GM18498 (cell line): ENCODE measurements at regions not wholly inside any gene's neighbourhood (a gene's known extent, or its start where the extent isn't known, plus 50 kb on each side); places are given as distances from the start of the nearest gene placed in this dataset.

ENCODE experiments used
- ATAC-seq: cut with Tn5 transposase; IDR thresholded peaks from one replicate; pipeline ENCODE4 v1.9.1; 2021; ENCODE audit warnings: mild to moderate bottlenecking, moderate library complexity; ENCODE audit not compliant: unreplicated experiment

DNA sequence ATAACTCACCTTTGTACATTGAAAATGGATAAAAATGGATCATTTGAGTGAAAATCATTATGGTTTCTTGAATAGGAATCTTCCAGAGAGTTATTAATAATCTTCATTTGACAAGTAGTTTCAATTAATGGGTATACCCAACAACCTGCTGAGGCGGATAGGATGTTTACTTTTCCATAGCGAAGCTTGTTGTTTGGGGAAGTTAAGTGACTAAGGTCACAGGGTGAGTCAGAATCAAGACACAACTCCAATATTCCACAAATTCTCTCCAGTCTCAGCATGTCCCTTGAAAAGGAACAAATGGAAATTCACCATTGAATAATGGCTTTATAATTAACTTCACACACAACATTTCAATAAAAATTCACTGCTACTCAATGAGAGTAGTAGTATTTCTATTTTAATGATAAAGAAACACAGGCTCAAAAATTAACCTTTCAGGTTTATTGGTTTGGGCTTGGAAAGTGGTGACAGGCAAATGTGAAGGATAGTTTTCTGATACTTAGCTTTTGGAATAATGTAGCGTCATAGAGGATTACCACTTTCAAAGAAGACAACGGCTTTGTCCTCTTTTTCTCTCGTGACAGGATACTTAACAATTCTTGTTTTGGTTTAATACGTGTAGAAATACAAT is 211.3 kb downstream of the GPD2 start:
- no peak for ATAC-seq

DNA sequence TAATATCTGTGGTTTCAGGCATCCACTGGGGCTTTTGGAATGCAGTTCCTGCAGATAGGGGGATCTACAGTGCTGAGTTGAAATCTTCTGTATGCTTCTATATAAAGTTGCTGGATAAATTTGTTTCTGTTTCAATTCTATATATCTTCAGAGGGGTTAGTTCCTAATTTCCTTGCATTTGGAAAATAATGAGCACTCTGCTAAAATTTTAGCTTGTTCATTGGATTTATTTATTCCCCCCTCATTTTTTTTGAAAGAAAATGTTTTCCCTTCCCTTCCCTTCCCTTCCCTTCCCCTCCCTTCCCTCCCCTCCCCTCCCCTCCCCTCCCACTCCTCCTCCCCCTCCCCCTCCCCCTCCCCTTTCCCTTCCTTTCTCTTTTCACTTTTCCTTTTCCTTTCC is 212.3 kb downstream of the GPD2 start:
- no peak for ATAC-seq

DNA sequence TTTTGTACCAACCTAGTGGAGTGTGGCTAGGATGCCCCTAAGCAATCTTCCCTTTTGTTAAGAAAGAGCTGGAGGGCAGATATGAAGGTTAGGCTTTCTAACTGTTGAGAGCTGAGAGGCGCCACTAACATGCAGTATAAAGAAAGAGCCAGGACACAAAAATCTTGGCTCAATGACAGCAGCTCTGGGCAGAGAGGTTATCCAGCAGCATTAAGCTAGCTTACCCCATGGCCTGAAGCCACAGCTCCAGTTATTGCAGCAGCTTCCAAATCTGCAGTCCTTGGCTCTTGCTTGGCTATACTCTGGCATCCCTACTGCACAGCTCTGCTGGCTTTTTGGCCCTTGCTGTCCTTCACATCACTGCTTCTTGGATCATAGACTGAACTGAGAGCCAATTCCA is 213.4 kb downstream of the GPD2 start:
- no peak for ATAC-seq

DNA sequence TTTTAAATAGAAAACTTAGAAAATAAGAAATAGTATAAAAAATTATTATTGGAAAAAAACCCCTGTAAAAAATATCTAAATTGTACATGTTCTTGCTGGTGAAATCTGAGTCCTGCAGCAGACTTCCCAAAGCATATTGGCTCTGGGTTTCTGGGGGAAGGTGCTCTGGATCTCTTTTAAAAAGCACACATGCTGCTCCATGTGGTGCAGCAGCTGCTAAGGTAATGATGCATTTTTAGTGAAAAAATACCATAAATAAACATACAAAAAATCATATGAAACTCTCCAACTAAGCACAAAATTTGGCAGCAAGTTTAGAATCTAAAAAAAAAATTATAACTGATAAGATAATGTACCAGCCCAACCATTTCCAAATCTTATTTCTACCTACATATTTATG is 216.5 kb downstream of the GPD2 start:
- no peak for ATAC-seq

DNA sequence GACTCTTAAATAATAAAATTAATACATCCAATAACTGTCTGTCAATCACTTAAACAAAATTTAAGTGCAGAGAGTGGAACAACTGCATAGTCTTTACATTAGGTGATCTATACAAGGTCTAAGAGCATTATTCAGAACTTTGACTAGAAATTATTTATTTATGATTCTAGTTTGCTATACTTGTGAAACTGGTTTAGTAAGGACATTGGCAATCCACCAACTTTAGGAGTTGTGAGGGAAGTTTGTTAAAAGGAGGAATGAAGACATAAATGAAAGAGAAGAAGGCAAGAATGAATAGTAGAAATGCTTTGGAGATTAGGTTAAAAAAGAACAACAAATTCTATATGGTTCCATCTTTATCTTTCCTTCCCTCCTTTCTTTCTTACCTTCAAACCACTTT is 217.5 kb downstream of the GPD2 start:
- ATAC-seq, result no peak

DNA sequence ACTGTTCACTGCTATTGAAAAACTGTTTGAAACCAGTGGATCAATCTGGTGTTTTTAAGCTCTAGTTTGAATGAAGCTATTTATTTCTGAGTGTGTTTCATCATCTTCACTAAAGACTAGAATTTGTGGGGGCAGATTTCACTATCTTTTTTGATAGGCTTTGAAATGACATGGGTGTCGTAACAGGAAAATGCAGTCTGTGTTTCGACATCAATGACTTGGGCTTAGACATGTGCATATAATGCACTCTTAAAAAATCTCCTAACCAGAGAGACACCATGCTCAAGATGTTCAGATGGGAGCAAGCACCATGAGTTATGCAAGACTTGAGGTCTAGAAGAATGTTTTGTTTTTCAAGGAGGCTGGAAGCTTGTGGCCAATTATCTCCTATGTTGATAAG is 221.6 kb downstream of the GPD2 start:
- ATAC-seq, result no peak

DNA sequence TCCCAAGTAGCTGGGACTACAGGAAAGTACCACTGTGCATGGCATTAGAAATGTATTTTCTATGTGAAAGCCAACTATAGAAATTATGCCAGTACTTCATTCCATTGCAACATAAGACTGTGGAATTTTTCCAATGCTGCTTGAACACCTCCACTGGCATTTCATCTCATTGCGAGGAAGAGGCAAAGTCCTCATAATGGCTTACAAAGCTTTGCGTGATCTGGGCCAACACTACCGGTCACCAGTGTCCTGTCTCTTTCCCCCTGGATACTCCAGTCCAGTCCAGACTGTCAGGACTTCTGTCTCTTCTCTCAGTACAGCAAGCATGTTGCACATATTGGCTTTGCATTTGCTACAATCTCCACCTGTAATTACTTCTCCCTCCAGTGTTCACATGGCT is 223.5 kb downstream of the GPD2 start:
- no peak for ATAC-seq

DNA sequence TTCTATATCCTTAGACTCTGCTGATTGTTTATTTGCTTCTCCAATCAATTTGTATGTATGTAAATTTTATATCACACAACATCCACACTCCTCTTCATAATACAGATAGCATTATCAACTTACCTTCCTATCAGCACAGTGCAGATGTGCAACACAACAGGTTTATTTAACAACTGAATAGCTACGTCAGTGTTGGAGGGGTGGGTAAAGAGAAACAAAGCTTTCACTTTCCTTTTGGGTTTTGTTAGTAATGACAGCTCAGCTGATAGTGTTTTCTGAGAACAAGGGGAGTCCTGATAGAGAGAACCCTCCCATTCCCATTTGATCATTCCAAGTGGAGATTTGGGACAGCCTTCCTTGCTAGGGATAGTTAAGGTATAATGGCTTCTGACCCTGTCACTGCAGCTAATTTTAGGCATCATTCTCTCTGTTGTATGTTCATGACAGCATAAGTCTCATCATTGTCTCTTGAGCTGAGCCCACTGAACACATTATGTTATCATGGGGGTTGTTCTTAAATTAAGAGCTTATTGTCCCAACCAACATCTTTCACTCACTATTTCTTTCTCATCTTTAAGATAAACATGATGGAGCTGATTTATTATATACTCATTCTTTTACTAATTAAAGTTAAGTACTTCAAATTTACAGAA is 227.7 kb downstream of the GPD2 start:
- peak; percentile 88 for ATAC-seq

DNA sequence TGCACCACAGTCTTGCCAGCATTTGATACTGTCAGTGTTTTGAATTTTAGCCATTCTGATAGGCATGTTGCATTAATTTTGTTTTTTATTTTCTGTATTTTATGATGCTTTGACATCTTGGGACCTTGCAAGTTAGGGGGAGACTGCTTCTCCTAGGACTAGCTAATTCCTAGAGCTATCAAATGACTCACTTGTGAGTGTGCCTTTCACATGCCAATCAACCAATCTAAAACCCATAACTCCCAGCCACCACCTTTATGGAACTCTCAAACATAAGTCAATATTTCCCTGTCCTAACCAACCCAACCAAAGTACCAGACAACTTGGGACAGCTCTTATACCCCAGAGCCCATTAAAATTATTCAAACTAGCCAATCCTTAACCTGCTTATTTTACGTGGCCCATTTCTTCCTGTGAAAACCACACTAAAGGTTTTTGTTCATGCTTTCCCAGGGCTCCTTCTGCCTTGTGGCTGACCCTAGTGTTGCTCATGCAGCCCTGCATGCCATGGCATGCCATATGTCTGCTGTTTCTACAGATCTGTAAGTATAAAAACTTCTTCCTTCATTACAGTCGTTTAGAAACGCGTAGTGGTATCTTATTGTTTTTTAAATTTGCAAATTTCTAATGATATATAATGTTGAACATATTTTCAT is 230.1 kb downstream of the GPD2 start:
- no peak for ATAC-seq

DNA sequence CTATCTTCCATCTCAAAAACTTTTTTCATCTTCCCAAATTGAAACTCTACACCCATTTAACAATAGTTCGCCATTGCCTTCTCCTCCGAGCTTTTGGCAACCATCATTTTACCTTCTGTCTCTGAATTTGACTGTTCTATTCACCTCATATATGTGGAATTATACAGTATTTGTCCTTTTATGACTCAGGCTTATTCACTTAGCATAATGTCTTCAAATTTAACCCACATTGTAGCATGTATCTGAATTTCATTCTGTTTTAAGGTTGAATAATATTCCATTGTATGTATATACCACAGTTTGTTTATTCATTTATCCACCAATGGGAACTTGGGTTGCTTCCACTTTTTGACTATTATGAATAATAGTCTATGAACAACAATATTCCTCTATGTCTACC is 233.9 kb downstream of the GPD2 start:
- ATAC-seq, result no peak

DNA sequence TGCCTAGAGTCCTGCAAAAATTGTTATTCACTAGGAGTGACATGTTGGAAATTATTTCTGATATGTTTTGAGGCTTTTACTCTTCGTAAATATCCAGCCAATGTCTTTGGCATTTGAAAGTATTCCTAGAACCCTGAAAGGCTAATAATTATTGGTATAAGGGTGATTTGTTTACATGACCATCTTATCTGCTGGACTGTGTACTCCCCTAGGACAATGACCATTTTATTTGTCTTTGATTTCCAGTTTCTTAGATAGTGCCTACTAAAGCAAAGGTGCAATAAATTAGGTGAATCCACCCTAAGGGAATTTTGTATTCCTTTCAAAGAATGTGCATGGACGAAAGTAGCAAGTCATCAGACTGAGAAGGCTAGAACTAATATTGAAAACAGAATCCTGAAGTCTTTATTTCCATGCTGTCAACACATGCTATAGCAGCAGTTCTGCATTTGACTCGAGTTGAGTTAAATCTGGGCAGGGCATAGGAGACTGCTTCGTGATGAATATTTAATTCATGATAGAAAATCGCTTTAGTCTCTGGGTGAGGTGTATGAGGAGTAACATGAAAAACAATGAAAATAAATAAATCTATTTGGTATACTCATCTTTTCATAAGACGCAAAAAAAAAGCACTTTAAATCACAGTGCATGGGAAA is 235.7 kb downstream of the GPD2 start:
- ATAC-seq, result no peak

DNA sequence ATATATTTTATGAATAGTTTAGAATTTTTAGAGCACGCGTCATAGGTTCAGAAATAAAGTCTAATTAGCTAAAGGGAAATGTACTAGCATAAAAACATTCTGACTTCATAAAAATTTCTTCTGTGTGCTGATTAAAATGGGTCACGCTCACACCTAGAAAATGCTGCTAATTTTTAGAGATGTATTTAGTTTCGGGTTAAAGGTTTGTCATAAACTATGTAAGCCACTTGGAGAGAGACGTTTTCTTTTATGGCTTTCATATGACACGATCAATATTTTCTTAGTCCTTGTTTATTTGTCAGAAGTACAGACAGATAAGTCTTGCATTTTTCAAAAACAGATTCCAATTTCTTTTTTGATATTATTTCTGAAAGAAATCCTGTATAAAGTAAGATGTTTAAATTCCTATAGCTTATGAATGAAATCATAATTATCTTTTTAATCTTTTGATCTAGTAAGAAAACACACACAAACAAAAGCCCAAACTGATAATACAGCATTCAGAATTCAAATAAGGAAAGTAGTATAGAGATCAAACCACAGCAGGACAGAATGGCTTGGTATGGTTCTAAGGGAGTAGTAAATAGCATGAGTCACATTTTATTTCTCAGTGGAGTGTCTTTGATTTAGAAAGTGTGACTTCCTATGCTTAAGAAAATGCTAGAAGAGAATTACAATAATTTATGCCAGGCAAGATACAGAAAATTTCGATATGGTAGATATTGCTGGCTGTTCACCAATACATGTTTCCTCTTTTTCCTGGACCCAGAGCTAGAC is 236.6 kb downstream of the GPD2 start:
- no peak for ATAC-seq

DNA sequence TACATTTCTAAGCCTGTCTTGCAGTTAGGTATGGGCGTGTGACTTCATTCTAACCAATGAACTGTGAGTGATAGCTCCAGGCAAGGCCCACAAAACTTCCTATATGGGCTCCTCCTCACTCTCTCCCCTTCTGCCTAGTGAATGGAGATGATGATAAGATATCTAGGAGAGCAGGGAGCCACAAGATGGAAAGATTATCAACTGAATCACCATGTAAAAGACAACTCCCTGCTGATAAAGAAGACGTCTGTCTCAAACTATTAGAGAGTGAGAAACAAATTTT is 237.1 kb downstream of the GPD2 start:
- no peak for ATAC-seq

DNA sequence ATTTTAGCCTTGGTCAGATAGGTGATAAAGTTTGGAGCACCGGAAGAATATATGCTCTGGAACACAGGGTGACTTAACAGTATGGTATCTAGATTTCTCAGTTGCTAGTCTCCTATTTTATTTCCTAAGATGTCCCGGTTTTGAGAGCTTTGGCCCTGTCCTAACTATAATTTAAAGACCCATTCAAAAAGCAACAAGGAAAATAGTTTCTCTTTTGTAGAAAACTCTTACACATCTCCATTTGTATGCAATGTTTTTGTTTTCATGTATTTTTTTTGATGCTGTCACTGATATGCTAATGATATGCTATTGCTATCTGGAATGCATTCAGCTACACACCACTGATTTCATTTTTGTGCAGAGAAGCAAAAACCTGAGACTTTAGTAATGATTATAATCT is 237.8 kb downstream of the GPD2 start:
- no peak for ATAC-seq

DNA sequence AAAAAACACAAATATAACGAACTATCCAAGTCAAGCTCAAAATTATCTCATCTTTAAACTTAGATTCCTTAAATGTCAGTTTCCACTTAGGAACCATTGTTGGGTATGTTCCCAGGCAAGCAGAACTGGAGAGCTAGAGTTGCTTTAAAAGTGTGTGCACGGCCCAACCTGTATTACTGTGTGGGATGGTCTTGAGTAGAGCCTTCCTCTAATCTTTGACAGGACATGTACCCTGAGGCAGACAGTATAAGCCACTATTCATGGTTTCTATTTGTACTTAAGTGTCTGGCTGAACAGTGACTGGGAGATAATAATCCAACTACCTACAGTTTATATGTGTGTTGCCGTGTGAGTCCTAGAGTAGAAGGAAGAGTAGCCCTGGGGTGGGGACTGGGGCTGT is 239.7 kb downstream of the GPD2 start:
- ATAC-seq, result no peak

DNA sequence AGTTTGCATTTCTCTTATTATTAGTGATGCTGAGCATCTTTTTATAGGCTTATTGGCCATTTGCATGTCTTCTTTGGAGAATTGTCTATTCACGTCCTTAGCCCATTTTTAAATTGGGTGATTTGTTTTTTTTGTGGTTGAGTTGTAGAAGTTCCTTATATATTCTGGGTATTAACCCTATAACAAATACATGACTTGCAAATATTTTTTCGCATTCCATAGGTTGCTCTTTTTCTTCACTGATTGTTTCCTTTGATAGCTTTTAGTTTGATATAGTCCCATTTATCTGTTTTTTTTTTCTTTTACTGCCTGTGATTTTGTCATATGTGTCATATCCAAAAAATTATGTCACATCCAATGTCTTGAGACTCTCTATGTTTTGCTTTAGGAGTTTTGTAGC is 243.6 kb downstream of the GPD2 start:
- no peak for ATAC-seq

DNA sequence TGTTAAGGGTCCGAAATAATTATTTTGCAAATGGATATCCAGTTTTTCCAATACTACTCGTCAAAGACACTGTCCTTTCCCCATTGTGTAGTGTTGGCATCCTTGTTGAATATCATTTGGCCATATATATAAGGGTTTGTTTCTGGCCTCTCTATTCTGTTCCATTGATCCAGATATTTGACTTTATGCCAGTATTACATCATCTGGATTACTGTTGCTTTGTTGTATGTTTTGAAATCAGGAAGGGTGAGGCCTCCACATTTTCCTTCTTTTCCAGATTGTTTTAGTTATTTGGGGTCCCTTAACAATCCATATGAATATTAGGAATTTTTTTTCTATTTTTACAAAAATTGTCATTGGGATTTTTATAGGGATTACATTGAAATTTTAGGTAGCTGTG is 244.1 kb downstream of the GPD2 start:
- no peak for ATAC-seq

DNA sequence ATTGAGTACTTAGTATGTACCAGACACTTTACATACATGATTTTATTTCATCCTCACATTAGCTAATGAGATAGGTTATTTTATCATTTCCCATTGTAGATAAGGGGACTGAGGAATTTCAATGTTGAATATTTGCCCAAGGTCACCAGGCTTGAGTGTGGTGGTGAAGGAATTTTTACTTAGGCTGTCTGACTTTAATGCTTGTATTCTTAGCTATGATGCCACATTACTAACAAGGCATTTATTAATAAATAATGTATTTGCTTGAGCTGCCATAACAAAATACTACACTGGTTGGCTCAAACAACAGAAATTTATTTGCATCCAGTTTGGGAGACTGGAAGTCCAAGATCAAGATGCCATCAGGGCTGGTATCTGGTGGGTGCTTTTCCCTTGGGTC is 250.9 kb downstream of the GPD2 start:
- ATAC-seq, result no peak

DNA sequence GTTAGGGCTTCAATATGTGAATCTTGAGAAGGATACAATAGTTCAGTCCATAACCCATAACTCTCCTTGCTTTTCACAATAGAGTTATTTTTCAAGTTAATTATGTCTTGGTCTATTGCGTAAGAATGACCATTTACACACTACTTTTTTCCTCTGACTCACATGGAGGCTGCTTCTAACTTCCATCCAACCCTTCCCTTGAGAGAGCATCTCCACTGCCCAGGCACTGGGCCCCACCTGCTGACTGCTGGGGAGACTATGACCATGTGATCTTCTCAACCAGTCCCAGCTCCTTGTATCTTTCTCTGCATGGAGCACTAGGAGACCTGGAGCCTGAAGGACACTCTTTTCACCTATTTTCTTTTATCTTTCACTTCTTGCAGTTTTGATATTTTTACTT is 251.5 kb downstream of the GPD2 start:
- no peak for ATAC-seq

DNA sequence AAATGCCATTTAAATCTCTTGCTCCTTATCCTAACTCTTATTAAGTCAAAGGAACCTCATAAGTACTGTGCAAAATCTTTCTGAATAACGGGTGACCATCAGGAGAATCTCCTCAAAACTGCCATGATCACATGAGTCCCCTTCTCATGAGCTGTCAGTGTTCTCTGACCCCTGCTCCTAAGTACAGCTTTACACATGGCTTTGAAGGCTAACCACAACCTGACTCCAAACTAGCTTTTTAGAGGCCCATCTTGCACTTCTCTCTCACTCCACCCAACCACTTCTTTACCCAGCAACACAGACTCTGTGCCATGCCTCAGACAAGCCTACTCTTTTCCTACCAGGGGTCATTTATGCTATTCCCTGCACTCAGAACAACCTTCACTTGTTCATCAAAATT is 253.8 kb downstream of the GPD2 start:
- no peak for ATAC-seq

DNA sequence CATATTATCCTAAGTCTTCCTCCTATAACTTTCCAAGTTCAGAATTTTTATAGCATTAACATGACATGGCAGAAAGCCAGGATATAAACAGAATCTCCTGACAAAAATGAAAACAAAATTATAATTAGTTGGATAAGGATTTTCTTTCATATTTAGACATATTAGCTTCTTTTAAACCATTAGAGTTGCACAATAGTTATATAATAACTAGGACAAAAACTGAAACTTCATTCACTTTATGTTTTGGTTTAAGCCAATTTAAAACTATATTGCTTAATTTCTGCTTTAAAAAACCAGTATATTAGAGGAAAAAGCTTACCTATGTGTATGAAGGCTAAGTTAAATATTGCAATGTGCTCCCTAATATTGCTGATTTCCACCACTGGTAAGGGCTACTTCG is 254.8 kb downstream of the GPD2 start:
- ATAC-seq, result no peak

DNA sequence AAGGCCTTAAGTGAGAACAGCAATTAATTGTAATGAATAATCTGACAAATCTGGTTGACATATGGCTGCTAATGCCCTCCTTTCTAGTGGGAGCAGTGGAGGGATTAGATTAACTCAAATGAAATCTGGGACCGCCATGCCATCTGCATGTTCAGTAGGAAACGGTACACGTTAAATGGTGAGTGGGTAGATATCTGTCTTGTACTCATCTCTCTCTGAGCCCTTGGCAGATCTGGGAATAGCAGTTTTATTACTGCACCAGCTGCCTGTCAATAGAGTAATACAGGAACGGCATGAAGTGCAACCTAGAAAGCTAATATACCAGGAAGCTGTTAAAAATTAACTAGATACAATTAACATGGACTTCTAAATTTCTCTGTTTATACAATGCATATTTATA is 258.8 kb downstream of the GPD2 start:
- ATAC-seq, result no peak
